ENCODE measurements at regions not wholly inside any gene's neighbourhood (a gene's known extent, or its start where the extent isn't known, plus 50 kb on each side); places are given as distances from the start of the nearest gene placed in this dataset.

GRCh38 chr13:84127597-84128128, 245.4 kb upstream of the SLITRK1 start:
- TF ChIP-seq, protein P1, sequence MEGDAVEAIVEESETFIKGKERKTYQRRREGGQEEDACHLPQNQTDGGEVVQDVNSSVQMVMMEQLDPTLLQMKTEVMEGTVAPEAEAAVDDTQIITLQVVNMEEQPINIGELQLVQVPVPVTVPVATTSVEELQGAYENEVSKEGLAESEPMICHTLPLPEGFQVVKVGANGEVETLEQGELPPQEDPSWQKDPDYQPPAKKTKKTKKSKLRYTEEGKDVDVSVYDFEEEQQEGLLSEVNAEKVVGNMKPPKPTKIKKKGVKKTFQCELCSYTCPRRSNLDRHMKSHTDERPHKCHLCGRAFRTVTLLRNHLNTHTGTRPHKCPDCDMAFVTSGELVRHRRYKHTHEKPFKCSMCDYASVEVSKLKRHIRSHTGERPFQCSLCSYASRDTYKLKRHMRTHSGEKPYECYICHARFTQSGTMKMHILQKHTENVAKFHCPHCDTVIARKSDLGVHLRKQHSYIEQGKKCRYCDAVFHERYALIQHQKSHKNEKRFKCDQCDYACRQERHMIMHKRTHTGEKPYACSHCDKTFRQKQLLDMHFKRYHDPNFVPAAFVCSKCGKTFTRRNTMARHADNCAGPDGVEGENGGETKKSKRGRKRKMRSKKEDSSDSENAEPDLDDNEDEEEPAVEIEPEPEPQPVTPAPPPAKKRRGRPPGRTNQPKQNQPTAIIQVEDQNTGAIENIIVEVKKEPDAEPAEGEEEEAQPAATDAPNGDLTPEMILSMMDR (IDR thresholded peaks at IDR 0.05; ENCODE audit: insufficient read depth, low read depth, low read length, missing control alignments) = no peak
- DNase-seq (ENCODE audit: low read depth) = no peak
- H3K4me3 ChIP-seq (ENCODE audit: low read depth, low read length) = no peak overlapping the region

- TF ChIP-seq, protein P1 (IDR thresholded peaks at IDR 0.05; ENCODE audit: insufficient read depth, low read depth, low read length, missing control alignments) = no peak
- no peak overlapping the region for H3K4me3 ChIP-seq (ENCODE audit: low read depth, low read length)
- DNase-seq (ENCODE audit: low read depth) = peak; percentile 60
These were observed 244.4 kb upstream of the SLITRK1 start for GRCh38 chr13:84126671-84127171.

DNA sequence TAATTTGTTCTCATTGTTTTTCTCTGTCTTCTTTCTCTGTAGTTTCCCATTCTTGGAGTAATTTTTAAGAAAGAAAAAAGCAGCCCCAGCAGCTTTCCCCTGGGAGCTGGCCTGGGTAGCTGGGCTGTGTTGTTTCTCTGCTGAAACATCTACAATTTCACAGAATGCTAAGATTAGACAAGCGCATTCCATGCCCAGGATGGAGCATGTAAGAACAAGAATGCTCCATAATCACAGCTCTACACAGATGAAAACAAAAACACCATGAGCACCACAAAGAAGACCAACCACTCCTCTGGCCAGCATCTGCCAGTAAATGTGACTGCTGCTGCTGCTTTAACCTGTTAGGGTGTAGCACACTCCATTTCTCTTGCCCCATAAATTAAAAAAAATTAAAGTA, 239.2 kb upstream of the SLITRK1 start:
- TF ChIP-seq, protein P1 (IDR thresholded peaks at IDR 0.05; ENCODE audit: insufficient read depth, low read depth, low read length, missing control alignments) = no peak
- no peak for DNase-seq (ENCODE audit: low read depth)

DNA sequence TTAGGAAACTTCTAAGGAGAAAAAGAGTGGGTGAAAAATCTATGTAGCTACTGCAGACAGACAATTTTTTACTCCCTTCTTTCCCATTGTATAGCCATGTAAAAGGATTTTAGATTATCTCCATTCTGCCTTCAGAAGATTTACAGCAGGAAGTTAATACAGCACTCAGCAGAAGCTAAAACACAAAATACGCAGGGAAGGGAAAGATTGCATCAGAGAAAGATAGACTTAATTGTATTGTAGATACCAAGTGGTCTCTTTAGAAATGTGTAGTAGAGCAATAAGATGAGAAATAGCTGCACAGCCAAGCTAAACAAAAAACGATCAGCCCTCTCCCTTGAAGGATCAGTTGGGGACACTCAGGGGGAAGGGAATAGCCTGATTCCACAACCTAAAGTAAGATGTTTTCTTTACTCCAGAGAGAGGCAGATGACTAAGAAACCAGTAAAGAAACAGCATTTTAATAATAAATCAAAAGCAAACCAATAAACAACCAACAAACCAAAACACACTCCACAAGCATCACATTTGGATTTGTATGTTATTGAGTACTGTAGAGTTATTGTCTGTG, 236.7 kb upstream of the SLITRK1 start:
- H3K4me3 ChIP-seq (ENCODE audit: low read depth, low read length) = no peak overlapping the region

More for the DNA sequence above, 239.2 kb upstream of the SLITRK1 start:
- no peak overlapping the region for H3K4me3 ChIP-seq (ENCODE audit: low read depth, low read length)

DNA sequence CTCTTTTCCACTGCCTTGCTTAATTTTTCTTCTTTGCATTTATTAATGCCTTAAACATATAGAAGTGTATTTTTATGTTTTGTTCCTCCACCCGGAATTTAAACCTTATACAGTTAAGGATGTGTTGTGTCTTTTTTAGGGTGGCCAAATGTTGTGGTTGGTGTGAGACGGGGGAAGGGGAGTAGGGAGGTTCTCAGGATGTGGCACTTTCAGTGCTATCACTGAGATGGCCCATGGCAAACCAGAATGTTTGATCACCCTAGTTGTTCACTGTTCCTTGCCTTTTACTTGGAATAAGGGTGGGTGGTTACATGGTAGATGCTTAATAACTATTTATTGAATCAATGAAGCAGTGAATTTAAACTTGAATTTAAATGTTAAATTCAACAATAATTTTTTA, 216.0 kb upstream of the SLITRK1 start:
- no peak overlapping the region for H3K4me3 ChIP-seq (ENCODE audit: low read depth, low read length)
- TF ChIP-seq, protein P1 (IDR thresholded peaks at IDR 0.05; ENCODE audit: insufficient read depth, low read depth, low read length, missing control alignments) = no peak
- no peak for DNase-seq (ENCODE audit: low read depth)

More for the DNA sequence above, 236.7 kb upstream of the SLITRK1 start:
- TF ChIP-seq, protein P1 (IDR thresholded peaks at IDR 0.05; ENCODE audit: insufficient read depth, low read depth, low read length, missing control alignments) = no peak
- DNase-seq (ENCODE audit: low read depth) = no peak

- no peak overlapping the region for H3K4me3 ChIP-seq (ENCODE audit: low read depth, low read length)
- TF ChIP-seq, protein P1 (IDR thresholded peaks at IDR 0.05; ENCODE audit: insufficient read depth, low read depth, low read length, missing control alignments) = no peak
- no peak for DNase-seq (ENCODE audit: low read depth)
These were observed 214.9 kb upstream of the SLITRK1 start for GRCh38 chr13:84097148-84097547.

DNA sequence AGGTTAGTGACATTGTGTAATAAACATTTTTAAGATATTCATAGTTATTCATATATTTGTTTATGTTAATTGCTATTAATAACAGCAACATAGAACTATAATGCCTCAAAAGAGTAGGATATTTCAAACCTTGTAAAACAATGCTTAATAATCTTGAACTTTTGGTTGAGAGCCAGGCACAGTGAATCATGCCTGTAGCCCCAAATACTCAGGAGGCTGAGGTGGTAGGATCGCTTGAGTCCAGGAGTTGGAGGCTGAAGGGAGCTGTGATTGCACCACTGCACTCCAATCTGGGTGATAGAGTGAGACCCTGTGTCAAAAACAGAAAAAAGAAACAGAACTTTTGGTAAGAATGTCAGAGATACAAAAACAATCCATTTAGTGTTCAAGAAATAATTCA, 213.9 kb upstream of the SLITRK1 start:
- TF ChIP-seq, protein P1 (IDR thresholded peaks at IDR 0.05; ENCODE audit: insufficient read depth, low read depth, low read length, missing control alignments) = no peak
- DNase-seq (ENCODE audit: low read depth) = no peak
- no peak overlapping the region for H3K4me3 ChIP-seq (ENCODE audit: low read depth, low read length)

Measured in GM12865 (cell line).